Hepatocyte (in vitro differentiated cells): ENCODE measurements at regions not wholly inside any gene's neighbourhood (a gene's known extent, or its start where the extent isn't known, plus 50 kb on each side); places are given as distances from the start of the nearest gene placed in this dataset.

Source experiments
- DNase-seq: peaks from one replicate; pipeline ENCODE4 v3.0.0-alpha.2; 2016; ENCODE audit warnings: low spot score
- H2AFZ ChIP-seq: fragments of 200-600 bp; sonication (generic); 2 replicates; pipeline ENCODE4 v1.6.0; 2016; ENCODE audit warnings: antibody characterized with exemption, mild to moderate bottlenecking
- H3K27ac ChIP-seq: fragments of 200-600 bp; sonication (generic); 2 replicates; pipeline ENCODE4 v1.5.1; 2016; ENCODE audit warnings: mild to moderate bottlenecking
- H3K27me3 ChIP-seq: fragments of 200-600 bp; sonication (generic); 2 replicates; pipeline ENCODE4 v1.6.1; 2016
- H3K36me3 ChIP-seq: fragments of 200-600 bp; sonication (generic); replicated peaks from 2 replicates; pipeline ENCODE4 v1.5.1; 2016; ENCODE audit warnings: low read depth; ENCODE audit not compliant: insufficient read depth
- H3K4me1 ChIP-seq: fragments of 200-600 bp; sonication (generic); 2 replicates; pipeline ENCODE4 v1.5.1; 2016; ENCODE audit warnings: mild to moderate bottlenecking, moderate library complexity; ENCODE audit not compliant: insufficient read depth
- H3K4me2 ChIP-seq: fragments of 200-600 bp; sonication (generic); 2 replicates; pipeline ENCODE4 v1.6.0; 2016
- H3K4me3 ChIP-seq: fragments of 200-600 bp; sonication (generic); 2 replicates; pipeline ENCODE4 v1.5.1; 2016; ENCODE audit warnings: mild to moderate bottlenecking
- H3K79me2 ChIP-seq: fragments of 200-600 bp; sonication (generic); 2 replicates; pipeline ENCODE4 v1.6.0; 2017; ENCODE audit warnings: mild to moderate bottlenecking
- H3K9me2 ChIP-seq: fragments of 200-600 bp; sonication (generic); replicated peaks from 2 replicates; pipeline ENCODE4 v1.6.0; 2017; ENCODE audit warnings: mild to moderate bottlenecking; ENCODE audit not compliant: insufficient read depth
- H3K9me3 ChIP-seq: fragments of 200-600 bp; sonication (generic); 2 replicates; pipeline ENCODE4 v1.5.1; 2016; ENCODE audit warnings: low read depth, mild to moderate bottlenecking
- H4K20me1 ChIP-seq: fragments of 200-600 bp; sonication (generic); 2 replicates; pipeline ENCODE4 v1.6.0; 2016; ENCODE audit warnings: mild to moderate bottlenecking; ENCODE audit not compliant: insufficient read depth, poor library complexity, severe bottlenecking
- EZH2 ChIP-seq: fragments of 200-600 bp; sonication (generic); IDR thresholded peaks from 2 replicates; pipeline ENCODE4 v1.6.1; 2016; ENCODE audit warnings: antibody characterized with exemption, mild to moderate bottlenecking, borderline replicate concordance
- EZH2phosphoT487 ChIP-seq: fragments of 200-600 bp; sonication (generic); IDR thresholded peaks from one replicate; pipeline ENCODE4 v1.6.1; 2018; ENCODE audit warnings: antibody characterized with exemption, mild to moderate bottlenecking, low read depth, moderate library complexity; ENCODE audit not compliant: unreplicated experiment, severe bottlenecking
- WGBS: methylation state at CpG from one replicate; pipeline ENCODE4 v1.1.6; 2016; ENCODE audit warnings: low lambda C conversion rate; ENCODE audit errors: missing lambda C conversion rate; 5-methylcytosine and 5-hydroxymethylcytosine counted together
- TF ChIP-seq, protein P1 (sequence below): fragments of 200-600 bp; sonication (generic); IDR thresholded peaks from 2 replicates; pipeline ENCODE4 v1.5.1; 2016; ENCODE audit warnings: antibody characterized with exemption, mild to moderate bottlenecking; ENCODE audit not compliant: poor library complexity

DNA sequence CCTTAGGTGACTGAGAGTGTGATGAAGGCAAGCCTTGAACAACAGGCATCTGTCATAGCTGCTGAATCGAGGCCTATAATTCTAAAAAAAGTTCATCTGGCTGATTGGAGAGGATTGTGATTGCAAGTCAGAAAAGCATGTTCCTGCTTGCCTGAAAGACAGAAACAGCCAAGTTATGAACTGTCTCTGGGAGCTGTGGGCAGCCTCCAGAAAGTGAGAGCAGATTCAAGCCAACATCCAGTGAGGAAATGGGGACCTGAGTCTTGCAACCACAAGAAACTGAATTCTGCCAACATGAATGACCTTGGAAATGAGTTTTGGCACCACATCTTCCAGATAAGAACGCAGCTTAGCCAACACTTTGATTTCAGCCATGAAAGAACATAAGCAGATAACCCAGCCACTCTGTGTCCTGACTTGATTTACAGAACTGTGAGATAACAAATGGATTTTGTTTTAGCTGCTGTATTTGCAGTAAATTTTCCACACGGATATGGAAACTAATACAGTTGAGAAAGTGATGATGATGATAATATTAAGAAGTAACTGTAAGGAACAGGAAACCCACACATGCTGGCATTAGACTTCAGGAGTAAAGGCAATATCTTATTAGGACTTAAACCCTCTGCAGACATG lies 240.3 kb upstream of the NDST3 start:
- Histone ChIP-seq H3K9me3 (no peaks in the 10 kb centered on the region), H3K9me2 (no peaks in the 10 kb centered on the region), H3K27me3 (no peaks in the 10 kb centered on the region), H3K4me3 (no peak overlapping the region), H3K27ac (no peak overlapping the region), H3K79me2 (no peaks in the 10 kb centered on the region), H4K20me1 (no peaks in the 10 kb centered on the region), H2AFZ (no peak overlapping the region), H3K4me1 (no peaks in the 10 kb centered on the region), H3K36me3 (no peaks in the 10 kb centered on the region), H3K4me2 (no peak overlapping the region)
- DNase-seq = no peak
- TF ChIP-seq EZH2phosphoT487 (no peak), EZH2 (no peak)
- TF ChIP-seq, protein P1, sequence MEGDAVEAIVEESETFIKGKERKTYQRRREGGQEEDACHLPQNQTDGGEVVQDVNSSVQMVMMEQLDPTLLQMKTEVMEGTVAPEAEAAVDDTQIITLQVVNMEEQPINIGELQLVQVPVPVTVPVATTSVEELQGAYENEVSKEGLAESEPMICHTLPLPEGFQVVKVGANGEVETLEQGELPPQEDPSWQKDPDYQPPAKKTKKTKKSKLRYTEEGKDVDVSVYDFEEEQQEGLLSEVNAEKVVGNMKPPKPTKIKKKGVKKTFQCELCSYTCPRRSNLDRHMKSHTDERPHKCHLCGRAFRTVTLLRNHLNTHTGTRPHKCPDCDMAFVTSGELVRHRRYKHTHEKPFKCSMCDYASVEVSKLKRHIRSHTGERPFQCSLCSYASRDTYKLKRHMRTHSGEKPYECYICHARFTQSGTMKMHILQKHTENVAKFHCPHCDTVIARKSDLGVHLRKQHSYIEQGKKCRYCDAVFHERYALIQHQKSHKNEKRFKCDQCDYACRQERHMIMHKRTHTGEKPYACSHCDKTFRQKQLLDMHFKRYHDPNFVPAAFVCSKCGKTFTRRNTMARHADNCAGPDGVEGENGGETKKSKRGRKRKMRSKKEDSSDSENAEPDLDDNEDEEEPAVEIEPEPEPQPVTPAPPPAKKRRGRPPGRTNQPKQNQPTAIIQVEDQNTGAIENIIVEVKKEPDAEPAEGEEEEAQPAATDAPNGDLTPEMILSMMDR = no peak
- 51% methylated on average over 3 of the region's 3 CpGs for WGBS

DNA sequence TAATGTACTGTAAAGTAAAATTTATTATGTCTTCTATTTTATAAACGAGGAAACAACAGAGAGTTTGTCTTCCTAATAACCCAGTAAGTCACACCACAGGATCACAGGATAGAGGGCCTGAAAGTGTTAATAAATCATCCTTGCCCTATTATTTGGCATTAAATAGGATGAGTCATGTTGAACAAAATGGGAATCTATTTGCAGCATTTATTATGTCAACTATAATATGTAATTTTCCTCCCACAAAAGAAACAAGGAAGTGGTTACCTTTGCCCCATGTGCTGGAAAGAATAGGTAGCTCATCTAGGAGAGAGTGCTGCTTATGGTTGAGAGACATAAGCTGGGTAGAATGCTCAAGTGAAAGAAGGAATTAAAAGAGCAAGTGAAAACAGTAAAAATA lies 237.6 kb upstream of the NDST3 start:
- Histone ChIP-seq H3K9me2 (no peaks in the 10 kb centered on the region), H3K9me3 (no peaks in the 10 kb centered on the region), H4K20me1 (no peaks in the 10 kb centered on the region), H2AFZ (no peak overlapping the region), H3K4me2 (no peak overlapping the region), H3K27me3 (no peaks in the 10 kb centered on the region), H3K4me3 (no peak overlapping the region), H3K79me2 (no peaks in the 10 kb centered on the region), H3K27ac (no peak overlapping the region), H3K36me3 (no peaks in the 10 kb centered on the region), H3K4me1 (no peaks in the 10 kb centered on the region)
- DNase-seq = no peak
- TF ChIP-seq, protein P1 = no peak
- TF ChIP-seq EZH2phosphoT487 (no peak), EZH2 (no peak)
- 56% methylated on average over 1 of the region's 1 CpG for whole genome bisulfite sequencing

DNA sequence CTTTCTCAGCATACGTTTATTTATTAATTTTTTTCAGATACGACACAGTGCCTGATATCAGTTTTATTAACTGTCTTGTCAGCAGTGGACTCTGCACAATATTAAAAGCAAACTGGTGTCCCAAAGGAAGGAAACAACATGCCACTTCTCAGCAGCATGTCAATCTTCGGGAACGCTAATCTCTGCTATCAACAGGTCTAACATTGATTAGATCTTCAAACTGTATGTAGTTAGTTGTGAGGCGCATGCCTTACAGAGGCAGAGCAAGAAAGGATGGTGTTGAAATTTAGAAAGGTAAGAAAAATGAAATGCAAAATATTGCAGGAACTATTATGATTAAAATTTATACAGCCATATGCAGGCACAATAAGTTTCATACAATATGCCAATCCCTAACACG lies 233.7 kb upstream of the NDST3 start:
- Histone ChIP-seq H3K9me2 (no peaks in the 10 kb centered on the region), H3K4me3 (no peak overlapping the region), H3K9me3 (no peaks in the 10 kb centered on the region), H4K20me1 (no peaks in the 10 kb centered on the region), H3K27ac (no peak overlapping the region), H3K36me3 (no peaks in the 10 kb centered on the region), H3K4me2 (no peak overlapping the region), H3K4me1 (no peaks in the 10 kb centered on the region), H3K79me2 (no peaks in the 10 kb centered on the region), H2AFZ (no peak overlapping the region), H3K27me3 (no peaks in the 10 kb centered on the region)
- WGBS = 71% methylated on average over 6 of the region's 6 CpGs
- no peak for DNase-seq
- TF ChIP-seq, protein P1 = no peak
- TF ChIP-seq EZH2phosphoT487 = no peak
- no peak for TF ChIP-seq EZH2
